SU-DHL-6 (cell line): ENCODE measurements at regions not wholly inside any gene's neighbourhood (a gene's known extent, or its start where the extent isn't known, plus 50 kb on each side); places are given as distances from the start of the nearest gene placed in this dataset.

Source experiments
- EZH2phosphoT487 ChIP-seq: fragments of 200-600 bp; sonication (generic), shearing (Covaris generic); conservative IDR thresholded peaks from 2 replicates; pipeline ENCODE4 v1.6.1; 2018; ENCODE audit warnings: mild to moderate bottlenecking, antibody characterized with exemption, low read length, moderate library complexity, mixed read lengths
- TF ChIP-seq, protein P1 (sequence below): fragments of 200-600 bp; sonication (generic); IDR thresholded peaks from one replicate; pipeline ENCODE4 v1.5.1; 2017; ENCODE audit warnings: antibody characterized with exemption, mild to moderate bottlenecking, low read length, moderate library complexity; ENCODE audit not compliant: insufficient read depth, poor library complexity, severe bottlenecking

DNA sequence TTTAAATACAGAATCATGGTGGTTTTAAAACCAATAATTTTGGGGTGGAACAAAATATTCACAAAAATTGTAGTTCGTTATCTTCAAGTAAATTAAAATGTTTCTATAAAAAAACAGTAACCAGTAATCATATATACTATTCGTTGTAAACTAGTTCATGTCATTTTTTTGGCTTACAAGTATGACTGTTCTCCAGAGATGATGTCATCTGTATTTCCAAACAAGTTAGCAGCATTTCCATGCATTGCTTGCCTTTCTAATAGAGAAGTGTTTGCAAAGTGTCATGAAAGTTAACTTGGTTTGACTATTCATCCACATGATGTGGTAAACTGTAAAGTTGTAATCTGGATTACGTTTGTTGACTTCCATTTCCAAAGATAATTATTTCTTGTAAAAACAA lies 717.9 kb upstream of the ADAMTS16 start:
- TF ChIP-seq, protein P1, sequence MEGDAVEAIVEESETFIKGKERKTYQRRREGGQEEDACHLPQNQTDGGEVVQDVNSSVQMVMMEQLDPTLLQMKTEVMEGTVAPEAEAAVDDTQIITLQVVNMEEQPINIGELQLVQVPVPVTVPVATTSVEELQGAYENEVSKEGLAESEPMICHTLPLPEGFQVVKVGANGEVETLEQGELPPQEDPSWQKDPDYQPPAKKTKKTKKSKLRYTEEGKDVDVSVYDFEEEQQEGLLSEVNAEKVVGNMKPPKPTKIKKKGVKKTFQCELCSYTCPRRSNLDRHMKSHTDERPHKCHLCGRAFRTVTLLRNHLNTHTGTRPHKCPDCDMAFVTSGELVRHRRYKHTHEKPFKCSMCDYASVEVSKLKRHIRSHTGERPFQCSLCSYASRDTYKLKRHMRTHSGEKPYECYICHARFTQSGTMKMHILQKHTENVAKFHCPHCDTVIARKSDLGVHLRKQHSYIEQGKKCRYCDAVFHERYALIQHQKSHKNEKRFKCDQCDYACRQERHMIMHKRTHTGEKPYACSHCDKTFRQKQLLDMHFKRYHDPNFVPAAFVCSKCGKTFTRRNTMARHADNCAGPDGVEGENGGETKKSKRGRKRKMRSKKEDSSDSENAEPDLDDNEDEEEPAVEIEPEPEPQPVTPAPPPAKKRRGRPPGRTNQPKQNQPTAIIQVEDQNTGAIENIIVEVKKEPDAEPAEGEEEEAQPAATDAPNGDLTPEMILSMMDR = no peak
- no peak for TF ChIP-seq EZH2phosphoT487
